ENCODE measurements at regions not wholly inside any gene's neighbourhood (a gene's known extent, or its start where the extent isn't known, plus 50 kb on each side); places are given as distances from the start of the nearest gene placed in this dataset.

DNA sequence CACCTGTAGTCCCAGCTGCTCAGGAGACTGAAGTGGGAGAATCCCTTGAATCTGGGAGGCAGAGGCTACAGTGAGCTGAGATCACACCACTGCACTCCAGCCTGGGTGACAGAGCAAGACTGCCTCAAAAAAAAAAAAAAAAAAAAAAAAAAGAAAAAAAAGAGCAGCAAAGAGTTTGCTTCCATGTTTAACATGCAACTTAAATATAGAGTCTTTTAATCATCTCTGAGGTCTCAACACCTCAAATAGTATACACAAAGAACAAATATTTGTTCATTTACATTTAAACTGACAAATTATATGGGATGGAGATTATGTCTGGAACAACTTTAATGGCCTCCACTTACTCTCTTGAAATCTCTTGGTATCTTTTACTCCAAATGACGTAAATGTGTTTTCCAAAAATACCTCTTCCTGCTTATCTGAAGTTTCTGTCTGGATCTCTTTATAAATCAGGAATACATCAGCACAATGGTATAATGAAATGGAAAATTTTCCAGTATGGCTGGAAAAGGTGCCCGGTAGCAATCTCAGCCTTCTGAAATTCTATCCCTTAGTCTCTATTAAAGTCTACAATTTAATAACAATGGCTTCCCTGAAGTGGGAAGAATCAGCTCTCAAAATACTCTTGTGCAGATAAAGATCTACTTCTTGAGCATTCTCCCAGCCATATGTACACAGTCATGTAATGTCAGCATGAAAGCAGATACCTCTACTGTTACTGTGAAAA, 258.5 kb downstream of the OMA1 start:
- intact Hi-C loops (cut with DNase I; ENCODE audit: low total_unique reads), result no loop called here

DNA sequence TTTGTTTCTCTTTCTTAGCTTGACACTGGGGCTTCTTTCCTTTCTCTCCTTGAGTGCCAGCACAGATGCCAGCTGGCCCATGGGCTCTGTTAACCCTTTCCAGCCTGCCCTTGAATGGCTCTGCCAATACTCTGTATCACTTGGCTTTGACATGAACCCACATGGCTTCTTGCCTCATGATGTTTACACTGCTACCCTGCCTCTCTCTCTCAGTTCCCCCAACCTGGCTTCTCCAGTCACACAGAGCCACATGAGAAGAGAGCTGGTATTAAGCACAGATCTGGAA, 262.4 kb downstream of the OMA1 start:
- H3K4me1 ChIP-seq, result no peaks in the 10 kb centered on the region
- H3K27ac ChIP-seq, result no peak overlapping the region
- DNase-seq (no peak), ATAC-seq (no peak)
- H3K36me3 ChIP-seq, result no peaks in the 10 kb centered on the region
- TF ChIP-seq CTCF (IDR thresholded peaks at IDR 0.05 in 4 of 5, conservative IDR thresholded peaks at IDR 0.05 in 1 of 5) (no peak), POLR2A (IDR thresholded peaks at IDR 0.05) (no peak)
- H3K4me3 ChIP-seq, result no peak overlapping the region
- H3K27me3 ChIP-seq, result no peaks in the 10 kb centered on the region
- in situ Hi-C loops (cut with MboI; ENCODE audit: low sequenced_read_pairs in 4 of 4), result no loop called here
- H3K9me3 ChIP-seq, result no peaks in the 10 kb centered on the region
- intact Hi-C loops (cut with DNase I; ENCODE audit: low total_unique reads), result no loop called here

More for the DNA sequence above, 258.5 kb downstream of the OMA1 start:
- Histone ChIP-seq H3K9me3 (no peaks in the 10 kb centered on the region), H3K4me1 (no peaks in the 10 kb centered on the region), H3K27ac (no peak overlapping the region), H3K36me3 (no peaks in the 10 kb centered on the region), H3K4me3 (no peak overlapping the region), H3K27me3 (no peaks in the 10 kb centered on the region)
- ATAC-seq (no peak), DNase-seq (no peak)
- TF ChIP-seq CTCF (IDR thresholded peaks at IDR 0.05 in 4 of 5, conservative IDR thresholded peaks at IDR 0.05 in 1 of 5) (no peak), POLR2A (IDR thresholded peaks at IDR 0.05) (no peak)
- in situ Hi-C loops (cut with MboI; ENCODE audit: low sequenced_read_pairs in 4 of 4), result no loop called here

- TF ChIP-seq CTCF (IDR thresholded peaks at IDR 0.05 in 4 of 5, conservative IDR thresholded peaks at IDR 0.05 in 1 of 5) (no peak), POLR2A (IDR thresholded peaks at IDR 0.05) (no peak)
- Histone ChIP-seq H3K4me3 (no peak overlapping the region), H3K9me3 (no peaks in the 10 kb centered on the region), H3K27me3 (no peaks in the 10 kb centered on the region), H3K4me1 (no peaks in the 10 kb centered on the region), H3K36me3 (no peaks in the 10 kb centered on the region), H3K27ac (no peak overlapping the region)
- intact Hi-C loops (cut with DNase I; ENCODE audit: low total_unique reads), result no loop called here
- in situ Hi-C loops (cut with MboI; ENCODE audit: low sequenced_read_pairs in 4 of 4), result no loop called here
- ATAC-seq (no peak), DNase-seq (no peak)
Observed at GRCh38 chr1:58283388-58284224, 262.9 kb downstream of the OMA1 start.

GRCh38 chr1:58282623-58283387, 263.7 kb downstream of the OMA1 start:
- no peak for DNase-seq
- Histone ChIP-seq H3K4me3 (no peak overlapping the region), H3K27ac (no peak overlapping the region), H3K27me3 (no peaks in the 10 kb centered on the region), H3K4me1 (no peaks in the 10 kb centered on the region), H3K9me3 (no peaks in the 10 kb centered on the region), H3K36me3 (no peaks in the 10 kb centered on the region)
- no peak for ATAC-seq
- intact Hi-C loops (cut with DNase I; ENCODE audit: low total_unique reads), result no loop called here
- in situ Hi-C loops (cut with MboI; ENCODE audit: low sequenced_read_pairs in 4 of 4), result no loop called here
- no peak for TF ChIP-seq CTCF (IDR thresholded peaks at IDR 0.05 in 4 of 5, conservative IDR thresholded peaks at IDR 0.05 in 1 of 5)
- TF ChIP-seq POLR2A (IDR thresholded peaks at IDR 0.05), result no peak
